A549 (cell line): ENCODE measurements at regions not wholly inside any gene's neighbourhood (a gene's known extent, or its start where the extent isn't known, plus 50 kb on each side); places are given as distances from the start of the nearest gene placed in this dataset.

Experiments
- ATAC-seq, 2 experiments: fragments of 200-7000 bp in 1 of 2; fragments of >200 bp in 1 of 2; cut with Nextera tagmentation in 1 of 2; cut with Tn5 transposase in 1 of 2; 3 replicates each; pipeline versions ENCODE4 v1.8.0 to v1.9.1; 2018 to 2020; ENCODE audit warnings: mild to moderate bottlenecking in 1 of 2, moderate library complexity in 1 of 2
- CTCF ChIA-PET: fragments of 300-600 bp; sonication (Branson Sonifier 250); formaldehyde crosslinking; extraction: SDS; loops from one replicate; lab custom pipeline; 2021; ENCODE audit warnings: antibody characterized with exemption, inconsistent platforms; lab: Yijun Ruan, JAX
- POLR2A ChIA-PET: fragments of 350-600 bp; formaldehyde crosslinking; extraction: SDS; loops from one replicate; lab custom pipeline; 2021; ENCODE audit warnings: antibody characterized with exemption, inconsistent platforms; lab: Yijun Ruan, JAX
- DNase-seq, 2 experiments: peaks; one replicate each; pipeline versions ENCODE4 v3.0.0 to v3.0.0-alpha.2; 2011 to 2016; ENCODE audit warnings: low read depth in 1 of 2, low spot score in 1 of 2
- FAIRE-seq: peaks from 2 replicates; lab custom pipeline; 2011; peaks lifted over from hg19 to GRCh38; lab: Jason Lieb, UNC
- H3K27ac ChIP-seq, 2 experiments: fragments of >200 bp; sonication (Bioruptor Twin); formaldehyde crosslinking; 3 replicates each; pipeline ENCODE4 v1.5.1; 2016 to 2017
- H3K4me1 ChIP-seq: fragments of >200 bp; sonication (Bioruptor Twin); formaldehyde crosslinking; 3 replicates; pipeline ENCODE4 v1.6.1; 2016
- H3K4me2 ChIP-seq: fragments of >200 bp; sonication (Bioruptor Twin); formaldehyde crosslinking; 3 replicates; pipeline ENCODE4 v1.6.1; 2016
- H3K4me3 ChIP-seq: fragments of >200 bp; sonication (Bioruptor Twin); formaldehyde crosslinking; 3 replicates; pipeline ENCODE4 v1.5.1; 2016
- H3K9me3 ChIP-seq: fragments of >200 bp; sonication (Bioruptor Twin); formaldehyde crosslinking; 3 replicates; pipeline ENCODE4 v1.6.1; 2016
- BHLHE40 ChIP-seq: IDR thresholded peaks from 2 replicates; pipeline ENCODE4 v1.6.1; 2012; ENCODE audit warnings: low read depth, low read length, inconsistent platforms
- CBX2 ChIP-seq: fragments of 200-600 bp; sonication (generic); IDR thresholded peaks from 2 replicates; pipeline ENCODE4 v1.6.1; 2016; ENCODE audit warnings: low read depth, mild to moderate bottlenecking, borderline replicate concordance
- CHD2 ChIP-seq: fragments of 150-350 bp; IDR thresholded peaks from 2 replicates; pipeline ENCODE4 v1.6.1; 2014; ENCODE audit warnings: low read length; ENCODE audit not compliant: partially characterized antibody
- CHD4 ChIP-seq: fragments of 200-600 bp; sonication (generic); IDR thresholded peaks from 2 replicates; pipeline ENCODE4 v1.6.1; 2016; ENCODE audit warnings: antibody characterized with exemption, mild to moderate bottlenecking, borderline replicate concordance
- ESRRA ChIP-seq: fragments of 150-350 bp; IDR thresholded peaks from 2 replicates; pipeline ENCODE4 v1.6.1; 2014; ENCODE audit warnings: mild to moderate bottlenecking, low read length, borderline replicate concordance
- FOSB ChIP-seq: fragments of 250-450 bp; sonication (Bioruptor Pico); IDR thresholded peaks from 2 replicates; pipeline ENCODE4 v1.5.0; 2020; ENCODE audit warnings: mild to moderate bottlenecking, moderate library complexity
- FOSL2 ChIP-seq, 2 experiments: fragments of 450-650 bp in 1 of 2; fragments of >200 bp in 1 of 2; sonication (Bioruptor Twin) in 1 of 2; formaldehyde crosslinking; IDR thresholded peaks; 2 replicates each; pipeline versions ENCODE4 v1.5.0 to v1.6.1; 2016 to 2020; ENCODE audit warnings: mild to moderate bottlenecking in 1 of 2, moderate library complexity in 1 of 2
- FOXS1 ChIP-seq: fragments of 250-450 bp; sonication (Bioruptor Pico); IDR thresholded peaks from 2 replicates; pipeline ENCODE4 v1.5.0; 2020; ENCODE audit warnings: mild to moderate bottlenecking, moderate library complexity
- GATA3 ChIP-seq: IDR thresholded peaks from 2 replicates; pipeline ENCODE4 v1.6.1; 2012; ENCODE audit warnings: borderline replicate concordance
- HDAC2 ChIP-seq: fragments of 200-600 bp; sonication (generic); IDR thresholded peaks from 2 replicates; pipeline ENCODE4 v1.6.1; 2016
- HOXB5 ChIP-seq: fragments of 250-450 bp; sonication (Bioruptor Pico); IDR thresholded peaks from 2 replicates; pipeline ENCODE4 v1.5.0; 2020; ENCODE audit warnings: mild to moderate bottlenecking, moderate library complexity
- JUN ChIP-seq, 2 experiments: fragments of >200 bp; sonication (Bioruptor Twin); formaldehyde crosslinking; IDR thresholded peaks; 2 replicates in 1 of 2; 3 replicates in 1 of 2; pipeline ENCODE4 v1.6.1; 2016 to 2017
- KDM5A ChIP-seq: fragments of 200-600 bp; sonication (generic); IDR thresholded peaks from 2 replicates; pipeline ENCODE4 v1.6.1; 2016; ENCODE audit warnings: antibody characterized with exemption, mild to moderate bottlenecking
- MYC ChIP-seq: IDR thresholded peaks from 2 replicates; pipeline ENCODE4 v1.6.1; 2012; ENCODE audit warnings: mild to moderate bottlenecking, inconsistent platforms, low read length, improper control_type of control experiment, borderline replicate concordance
- NPAS2 ChIP-seq: fragments of 250-450 bp; sonication (Bioruptor Pico); IDR thresholded peaks from 2 replicates; pipeline ENCODE4 v1.8.0; 2022; ENCODE audit warnings: mild to moderate bottlenecking, moderate library complexity, borderline replicate concordance
- REST ChIP-seq: fragments of 200-600 bp; sonication (generic); IDR thresholded peaks from 2 replicates; pipeline ENCODE4 v1.6.1; 2016; ENCODE audit warnings: antibody characterized with exemption, mild to moderate bottlenecking, moderate library complexity
- SMC3 ChIP-seq: fragments of >200 bp; sonication (Bioruptor Twin); formaldehyde crosslinking; IDR thresholded peaks from 3 replicates; pipeline ENCODE4 v1.6.1; 2018; ENCODE audit warnings: inconsistent platforms
- SREBF2 ChIP-seq: fragments of 450-650 bp; IDR thresholded peaks from 2 replicates; pipeline ENCODE4 v1.6.1; 2014; ENCODE audit warnings: mild to moderate bottlenecking, moderate library complexity
- TFCP2L1 ChIP-seq: fragments of 250-450 bp; sonication (Bioruptor Pico); IDR thresholded peaks from 2 replicates; pipeline ENCODE4 v1.5.0; 2021; ENCODE audit warnings: mild to moderate bottlenecking
- ZC3H11A ChIP-seq: fragments of 450-650 bp; IDR thresholded peaks from 2 replicates; pipeline ENCODE4 v1.6.1; 2014; ENCODE audit warnings: antibody characterized with exemption, mild to moderate bottlenecking
- ZNF302 ChIP-seq: fragments of 250-450 bp; sonication (Bioruptor Pico); IDR thresholded peaks from 2 replicates; pipeline ENCODE4 v1.9.0; 2021; ENCODE audit warnings: inconsistent platforms, mild to moderate bottlenecking, moderate library complexity
- WGBS: methylation state at CpG from one replicate; pipeline ENCODE4 v1.1.6; 2017; ENCODE audit errors: missing lambda C conversion rate; 5-methylcytosine and 5-hydroxymethylcytosine counted together
- TF ChIP-seq, protein P1 (sequence below): fragments of >200 bp; sonication (Bioruptor Twin); formaldehyde crosslinking; IDR thresholded peaks from 2 replicates; pipeline ENCODE4 v1.6.1; 2016
- TF ChIP-seq, protein P2 (sequence below): IDR thresholded peaks from 2 replicates; pipeline ENCODE4 v1.6.1; 2012
- TF ChIP-seq, protein P3 (sequence below): fragments of 150-350 bp; IDR thresholded peaks from 2 replicates; pipeline ENCODE4 v1.6.1; 2014; ENCODE audit warnings: low read depth, mild to moderate bottlenecking, low read length

GRCh38 chr2:147639386-147639785 lies 205.4 kb upstream of the ACVR2A start:
- FAIRE-seq = no peak
- H3K27ac ChIP-seq = no peak overlapping the region
- H3K4me1 ChIP-seq = no peaks in the 10 kb centered on the region
- TF ChIP-seq TFCP2L1 (CRISPR knock-in tag) (no peak), HDAC2 (no peak), HOXB5 (CRISPR knock-in tag) (no peak), JUN (IDR thresholded peaks at IDR 0.05) (no peak), SREBF2 (no peak), CHD4 (no peak), KDM5A (no peak), FOXS1 (CRISPR knock-in tag) (no peak), GATA3 (no peak), ESRRA (no peak), MYC (no peak), FOSB (CRISPR knock-in tag) (no peak), NPAS2 (no peak), ZC3H11A (no peak)
- TF ChIP-seq, protein P1, sequence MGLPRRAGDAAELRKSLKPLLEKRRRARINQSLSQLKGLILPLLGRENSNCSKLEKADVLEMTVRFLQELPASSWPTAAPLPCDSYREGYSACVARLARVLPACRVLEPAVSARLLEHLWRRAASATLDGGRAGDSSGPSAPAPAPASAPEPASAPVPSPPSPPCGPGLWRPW = no peak
- TF ChIP-seq, protein P2, sequence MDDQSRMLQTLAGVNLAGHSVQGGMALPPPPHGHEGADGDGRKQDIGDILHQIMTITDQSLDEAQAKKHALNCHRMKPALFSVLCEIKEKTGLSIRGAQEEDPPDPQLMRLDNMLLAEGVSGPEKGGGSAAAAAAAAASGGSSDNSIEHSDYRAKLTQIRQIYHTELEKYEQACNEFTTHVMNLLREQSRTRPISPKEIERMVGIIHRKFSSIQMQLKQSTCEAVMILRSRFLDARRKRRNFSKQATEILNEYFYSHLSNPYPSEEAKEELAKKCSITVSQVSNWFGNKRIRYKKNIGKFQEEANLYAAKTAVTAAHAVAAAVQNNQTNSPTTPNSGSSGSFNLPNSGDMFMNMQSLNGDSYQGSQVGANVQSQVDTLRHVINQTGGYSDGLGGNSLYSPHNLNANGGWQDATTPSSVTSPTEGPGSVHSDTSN = no peak
- CTCF ChIA-PET = no interaction called here
- H3K4me2 ChIP-seq = no peak overlapping the region
- WGBS = 0% methylated on average over 2 of the region's 2 CpGs
- DNase-seq = no peak
- POLR2A ChIA-PET = no interaction called here
- H3K9me3 ChIP-seq = no peaks in the 10 kb centered on the region
- H3K4me3 ChIP-seq = no peak overlapping the region
- ATAC-seq = no peak

GRCh38 chr2:147636886-147637285 lies 207.9 kb upstream of the ACVR2A start:
- TF ChIP-seq CBX2 (no peak), ESRRA (no peak), BHLHE40 (no peak), FOSL2 (IDR thresholded peaks at IDR 0.05) (no peak), FOSL2 (CRISPR knock-in tag; IDR thresholded peaks at IDR 0.05) (no peak)
- TF ChIP-seq, all 56 proteins: peak for 0
- WGBS = 9% methylated on average over 3 of the region's 3 CpGs
- no peak overlapping the region for H3K4me3 ChIP-seq
- POLR2A ChIA-PET = no interaction called here
- ATAC-seq (no peak), FAIRE-seq (no peak), DNase-seq (no peak)
- H3K27ac ChIP-seq = no peak overlapping the region
- no peaks in the 10 kb centered on the region for H3K9me3 ChIP-seq
- H3K4me2 ChIP-seq = no peak overlapping the region
- CTCF ChIA-PET = no interaction called here
- no peaks in the 10 kb centered on the region for H3K4me1 ChIP-seq

DNA sequence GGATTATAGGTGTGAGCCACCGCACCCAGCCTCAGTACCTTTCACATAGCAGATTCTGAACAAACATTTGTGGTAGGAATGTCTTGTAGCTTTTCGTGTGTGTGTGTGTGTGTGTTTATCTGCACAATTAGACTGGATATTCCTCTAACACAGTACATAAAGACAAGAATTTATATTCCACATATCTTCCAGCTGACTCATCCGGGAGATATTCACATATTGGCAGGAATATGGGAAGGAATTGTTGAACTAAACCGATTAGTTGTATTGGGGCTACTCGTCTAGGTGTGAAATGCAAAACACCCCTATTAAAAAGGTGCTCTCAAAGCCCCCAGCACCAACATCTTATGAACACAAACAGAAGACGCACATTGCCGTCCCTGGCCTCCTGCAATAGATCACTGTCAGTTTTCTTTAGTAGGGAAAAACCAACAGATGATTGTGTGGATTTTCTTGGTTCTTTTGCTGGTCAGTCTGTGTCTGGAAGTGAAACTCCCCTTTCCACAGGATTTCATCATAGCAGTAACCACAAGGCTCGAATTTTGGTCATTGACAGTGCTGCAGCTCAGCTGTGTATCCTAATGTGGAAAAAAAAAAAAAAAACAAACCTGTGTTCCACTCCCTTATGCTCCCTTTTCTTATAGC lies 208.5 kb upstream of the ACVR2A start:
- FAIRE-seq (no peak), ATAC-seq (no peak), DNase-seq (no peak)
- no peak overlapping the region for H3K4me3 ChIP-seq
- ChIA-PET CTCF (no interaction called here), POLR2A (no interaction called here)
- TF ChIP-seq CHD2 = no peak
- no peak for TF ChIP-seq SMC3
- TF ChIP-seq NPAS2 = no peak
- no peak for TF ChIP-seq REST
- TF ChIP-seq CHD4 = no peak
- TF ChIP-seq, protein P3, sequence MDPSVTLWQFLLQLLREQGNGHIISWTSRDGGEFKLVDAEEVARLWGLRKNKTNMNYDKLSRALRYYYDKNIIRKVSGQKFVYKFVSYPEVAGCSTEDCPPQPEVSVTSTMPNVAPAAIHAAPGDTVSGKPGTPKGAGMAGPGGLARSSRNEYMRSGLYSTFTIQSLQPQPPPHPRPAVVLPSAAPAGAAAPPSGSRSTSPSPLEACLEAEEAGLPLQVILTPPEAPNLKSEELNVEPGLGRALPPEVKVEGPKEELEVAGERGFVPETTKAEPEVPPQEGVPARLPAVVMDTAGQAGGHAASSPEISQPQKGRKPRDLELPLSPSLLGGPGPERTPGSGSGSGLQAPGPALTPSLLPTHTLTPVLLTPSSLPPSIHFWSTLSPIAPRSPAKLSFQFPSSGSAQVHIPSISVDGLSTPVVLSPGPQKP = no peak
- no peak for TF ChIP-seq ZNF302
- no peak overlapping the region for H3K27ac ChIP-seq
- no peak overlapping the region for H3K4me2 ChIP-seq
- no peaks in the 10 kb centered on the region for H3K9me3 ChIP-seq
- WGBS = 22% methylated on average over 8 of the region's 8 CpGs
- H3K4me1 ChIP-seq = no peaks in the 10 kb centered on the region
